ENCODE measurements at regions not wholly inside any gene's neighbourhood (a gene's known extent, or its start where the extent isn't known, plus 50 kb on each side); places are given as distances from the start of the nearest gene placed in this dataset.

- H3K79me2 ChIP-seq (ENCODE audit: insufficient read depth, low read length), result no peaks in the 10 kb centered on the region
- no peak overlapping the region for H3K9ac ChIP-seq (ENCODE audit: insufficient read depth, low read length, poor library complexity, severe bottlenecking)
- H3K9me3 ChIP-seq (replicated peaks in 1 of 2; ENCODE audit: control insufficient read depth in 1 of 2, insufficient read depth in 1 of 2, low read length in 2 of 2), result no peaks in the 10 kb centered on the region
- Mint-ChIP-seq H3K27ac (no peak overlapping the region), H3K4me1 (no peaks in the 10 kb centered on the region), H3K9me3 (peaks cover 0 to 4% (median 2%) of the 10 kb centered on the region in 7 donors), H3K36me3 (no peaks in the 10 kb centered on the region), H3K4me3 (no peak overlapping the region), H3K27me3 (ENCODE audit: low read depth in 3 of 3) (peaks cover 0 to 3% (median 1%) of the 10 kb centered on the region in 3 donors)
- no peaks in the 10 kb centered on the region for H3K4me1 ChIP-seq (ENCODE audit: control insufficient read depth in 1 of 2, insufficient read depth in 2 of 2, low read length in 2 of 2)
- no peak for TF ChIP-seq CTCF (IDR thresholded peaks at IDR 0.05)
- H3K27ac ChIP-seq (ENCODE audit: low read depth in 1 of 2, low read length in 2 of 2), result no peak overlapping the region
- DNase-seq, result no peak
- no peak overlapping the region for H2AFZ ChIP-seq (ENCODE audit: insufficient read depth, low read depth, low read length, poor library complexity, severe bottlenecking)
- intact Hi-C loops (cut with micrococcal nuclease), result no loop called here
- no peaks in the 10 kb centered on the region for H3K36me3 ChIP-seq (replicated peaks in 1 of 2; ENCODE audit: control insufficient read depth in 1 of 2, insufficient read depth in 2 of 2, low read length in 2 of 2)
- no peaks in the 10 kb centered on the region for H3K27me3 ChIP-seq (ENCODE audit: control insufficient read depth in 2 of 2, insufficient read depth in 2 of 2, low read length in 2 of 2)
- H3K4me3 ChIP-seq (replicated peaks in 1 of 3; ENCODE audit: low read depth in 2 of 3, low read length in 3 of 3), result no peak overlapping the region
- WGBS (ENCODE audit: insufficient coverage), result no CpG with 5 or more reads among the region's 1 CpG
- H4K20me1 ChIP-seq (ENCODE audit: insufficient read depth, low read length), result no peaks in the 10 kb centered on the region
- H3K4me2 ChIP-seq (replicated peaks; ENCODE audit: extremely low read depth, low read length, poor library complexity, severe bottlenecking), result no peak overlapping the region
Measured at GRCh38 chr1:60292140-60292539, 218.6 kb upstream of the C1orf87 start.

GRCh38 chr1:60290393-60290792 lies 216.8 kb upstream of the C1orf87 start:
- intact Hi-C loops (cut with micrococcal nuclease), result no loop called here
- Mint-ChIP-seq H3K27ac (no peak overlapping the region), H3K4me3 (no peak overlapping the region), H3K9me3 (peaks cover 0 to 7% (median 2%) of the 10 kb centered on the region in 7 donors), H3K27me3 (ENCODE audit: low read depth in 3 of 3) (peaks cover 0 to 1% (median 0%) of the 10 kb centered on the region in 3 donors), H3K36me3 (no peaks in the 10 kb centered on the region), H3K4me1 (no peaks in the 10 kb centered on the region)
- Histone ChIP-seq H3K27me3 (ENCODE audit: control insufficient read depth in 2 of 2, insufficient read depth in 2 of 2, low read length in 2 of 2) (no peaks in the 10 kb centered on the region), H3K9me3 (replicated peaks in 1 of 2; ENCODE audit: control insufficient read depth in 1 of 2, insufficient read depth in 1 of 2, low read length in 2 of 2) (no peaks in the 10 kb centered on the region), H3K4me1 (ENCODE audit: control insufficient read depth in 1 of 2, insufficient read depth in 2 of 2, low read length in 2 of 2) (no peaks in the 10 kb centered on the region), H2AFZ (ENCODE audit: insufficient read depth, low read depth, low read length, poor library complexity, severe bottlenecking) (no peak overlapping the region), H4K20me1 (ENCODE audit: insufficient read depth, low read length) (no peaks in the 10 kb centered on the region), H3K36me3 (replicated peaks in 1 of 2; ENCODE audit: control insufficient read depth in 1 of 2, insufficient read depth in 2 of 2, low read length in 2 of 2) (no peaks in the 10 kb centered on the region), H3K79me2 (ENCODE audit: insufficient read depth, low read length) (no peaks in the 10 kb centered on the region), H3K4me3 (replicated peaks in 1 of 3; ENCODE audit: low read depth in 2 of 3, low read length in 3 of 3) (no peak overlapping the region), H3K4me2 (replicated peaks; ENCODE audit: extremely low read depth, low read length, poor library complexity, severe bottlenecking) (no peak overlapping the region), H3K9ac (ENCODE audit: insufficient read depth, low read length, poor library complexity, severe bottlenecking) (no peak overlapping the region), H3K27ac (ENCODE audit: low read depth in 1 of 2, low read length in 2 of 2) (no peak overlapping the region)
- DNase-seq, result no peak
- WGBS (ENCODE audit: insufficient coverage), result 85% methylated on average over 4 of the region's 6 CpGs
- TF ChIP-seq CTCF (IDR thresholded peaks at IDR 0.05), result no peak
